GM12878 (cell line): ENCODE measurements at regions not wholly inside any gene's neighbourhood (a gene's known extent, or its start where the extent isn't known, plus 50 kb on each side); places are given as distances from the start of the nearest gene placed in this dataset.

Source experiments
- ATAC-seq: fragments of 200-7000 bp; cut with Tn5 transposase; 3 replicates; pipeline ENCODE4 v1.9.1; 2020; ENCODE audit warnings: mild to moderate bottlenecking, moderate library complexity
- BruUV-seq: library from RNA; stranded (reverse); fragments of 400-500 nt; replicated peaks from 2 replicates; lab custom pipeline; 2021; lab: Mats Ljungman, UMichigan
- CTCF ChIA-PET: fragments of 300-600 bp; sonication (Branson Sonifier 250); formaldehyde crosslinking; extraction: SDS; loops from one replicate; lab custom pipeline; 2021; ENCODE audit warnings: inconsistent platforms; lab: Yijun Ruan, JAX
- POLR2A ChIA-PET: fragments of 350-600 bp; formaldehyde crosslinking; extraction: SDS; loops from one replicate; lab custom pipeline; 2021; ENCODE audit warnings: inconsistent platforms; lab: Charles Lee
- RAD21 ChIA-PET: fragments of 300-600 bp; sonication (Branson Sonifier 250); formaldehyde crosslinking; loops from one replicate; lab custom pipeline; 2023; ENCODE audit warnings: antibody characterized with exemption; ENCODE audit not compliant: unreplicated experiment; lab: Charles Lee
- SMC1A ChIA-PET: fragments of 300-600 bp; sonication (Branson Sonifier 250); formaldehyde crosslinking; loops from one replicate; lab custom pipeline; 2023; ENCODE audit not compliant: unreplicated experiment, uncharacterized antibody; lab: Charles Lee
- DNase-seq: peaks from one replicate; pipeline ENCODE4 v3.0.0-alpha.2; 2011; ENCODE audit warnings: low read depth, low spot score
- FAIRE-seq: peaks from 3 replicates; lab custom pipeline; 2011; peaks lifted over from hg19 to GRCh38; lab: Jason Lieb, UNC
- H2AFZ ChIP-seq: 2 replicates; pipeline ENCODE4 v1.6.0; 2011; ENCODE audit warnings: low read depth, low read length, control low read depth; ENCODE audit not compliant: control insufficient read depth
- H3K27ac ChIP-seq: 2 replicates; pipeline ENCODE4 v1.5.1; 2011; ENCODE audit warnings: control low read depth; ENCODE audit not compliant: control insufficient read depth, insufficient read depth
- H3K27me3 ChIP-seq, 2 experiments: replicated peaks in 1 of 2; 2 replicates each; pipeline versions ENCODE4 v1.6.0 to v1.6.1; 2011; ENCODE audit warnings: low read length in 1 of 2; ENCODE audit not compliant: control insufficient read depth in 2 of 2, insufficient read depth in 2 of 2
- H3K36me3 ChIP-seq, 2 experiments: 2 replicates each; pipeline ENCODE4 v1.5.1; 2011; ENCODE audit warnings: low read length in 1 of 2; ENCODE audit not compliant: control insufficient read depth in 2 of 2, insufficient read depth in 2 of 2
- H3K4me1 ChIP-seq: 2 replicates; pipeline ENCODE4 v1.6.1; 2011; ENCODE audit warnings: mild to moderate bottlenecking, low read length, moderate library complexity, mixed read lengths; ENCODE audit not compliant: control insufficient read depth, insufficient read depth
- H3K4me2 ChIP-seq: 2 replicates; pipeline ENCODE4 v1.6.0; 2011; ENCODE audit warnings: control low read depth; ENCODE audit not compliant: control insufficient read depth, insufficient read depth
- H3K4me3 ChIP-seq: fragments of 200-600 bp; sonication (generic); 2 replicates; pipeline ENCODE4 v1.5.1; 2016
- H3K79me2 ChIP-seq: 2 replicates; pipeline ENCODE4 v1.6.0; 2011; ENCODE audit warnings: low read length; ENCODE audit not compliant: control insufficient read depth, insufficient read depth
- H3K9ac ChIP-seq: 2 replicates; pipeline ENCODE4 v1.8.0; 2011; ENCODE audit warnings: low read length, control low read depth, mixed read lengths; ENCODE audit not compliant: control insufficient read depth, insufficient read depth
- H3K9me3 ChIP-seq: replicated peaks from 3 replicates; pipeline ENCODE4 v1.5.1; 2011; ENCODE audit warnings: mild to moderate bottlenecking, low read length; ENCODE audit not compliant: control insufficient read depth, insufficient read depth
- H4K20me1 ChIP-seq: 2 replicates; pipeline ENCODE4 v1.6.0; 2011; ENCODE audit not compliant: control insufficient read depth, insufficient read depth
- ASH2L ChIP-seq: fragments of 300-600, 200-600 bp; sonication (generic); IDR thresholded peaks from 2 replicates; pipeline ENCODE4 v1.6.1; 2017; ENCODE audit warnings: low read depth, mild to moderate bottlenecking, borderline replicate concordance
- FOXK2 ChIP-seq: fragments of 450-650 bp; IDR thresholded peaks from 2 replicates; pipeline ENCODE4 v1.6.1; 2017; ENCODE audit warnings: mild to moderate bottlenecking, moderate library complexity
- GATAD2B ChIP-seq: fragments of 450-650 bp; conservative IDR thresholded peaks from 2 replicates; pipeline ENCODE4 v1.6.1; 2017; ENCODE audit warnings: low read depth, mild to moderate bottlenecking, moderate library complexity
- HDAC6 ChIP-seq: fragments of 200-600 bp; sonication (generic); IDR thresholded peaks from one replicate; pipeline ENCODE4 v1.8.0; 2017; ENCODE audit warnings: antibody characterized with exemption; ENCODE audit not compliant: unreplicated experiment
- HDGF ChIP-seq: fragments of 450-650 bp; IDR thresholded peaks from 2 replicates; pipeline ENCODE4 v1.6.1; 2016; ENCODE audit warnings: antibody characterized with exemption
- IKZF2 ChIP-seq, 2 experiments: fragments of 450-650 bp; IDR thresholded peaks; 2 replicates each; pipeline ENCODE4 v1.6.1; 2017; ENCODE audit warnings: mild to moderate bottlenecking in 2 of 2, moderate library complexity in 2 of 2
- IRF5 ChIP-seq: fragments of 450-650 bp; IDR thresholded peaks from 2 replicates; pipeline ENCODE4 v1.6.1; 2017; ENCODE audit warnings: borderline replicate concordance
- KDM1A ChIP-seq: fragments of 200-600 bp; sonication (generic); IDR thresholded peaks from 2 replicates; pipeline ENCODE4 v1.6.1; 2016; ENCODE audit warnings: borderline replicate concordance
- MEF2A ChIP-seq: IDR thresholded peaks from 2 replicates; pipeline ENCODE4 v1.6.1; 2011; ENCODE audit warnings: low read depth, mild to moderate bottlenecking, low read length, moderate library complexity; ENCODE audit not compliant: insufficient read depth
- MYC ChIP-seq: IDR thresholded peaks from 2 replicates; pipeline ENCODE4 v1.6.1; 2011; ENCODE audit warnings: mild to moderate bottlenecking, low read length, moderate library complexity, inconsistent platforms; ENCODE audit not compliant: insufficient read depth, insufficient replicate concordance, insufficient read length, severe bottlenecking
- NFIC ChIP-seq: IDR thresholded peaks from 2 replicates; pipeline ENCODE4 v1.6.1; 2012; ENCODE audit warnings: low read depth, mild to moderate bottlenecking, inconsistent platforms, low read length, moderate library complexity
- NR2C1 ChIP-seq: fragments of 450-650 bp; IDR thresholded peaks from 2 replicates; pipeline ENCODE4 v1.6.1; 2017; ENCODE audit warnings: antibody characterized with exemption, mild to moderate bottlenecking, moderate library complexity
- POLR2A ChIP-seq: IDR thresholded peaks from 2 replicates; pipeline ENCODE4 v1.6.1; 2011; ENCODE audit warnings: low read depth, mild to moderate bottlenecking, low read length
- RAD51 ChIP-seq: fragments of 450-650 bp; IDR thresholded peaks from 2 replicates; pipeline ENCODE4 v1.6.1; 2016; ENCODE audit warnings: moderate library complexity, mild to moderate bottlenecking, inconsistent platforms
- SIX5 ChIP-seq: IDR thresholded peaks from 2 replicates; pipeline ENCODE4 v1.6.1; 2011; ENCODE audit warnings: mild to moderate bottlenecking, low read depth, low read length, moderate library complexity; ENCODE audit not compliant: severe bottlenecking
- SREBF1 ChIP-seq: IDR thresholded peaks from 2 replicates; pipeline ENCODE4 v1.6.1; 2012; ENCODE audit warnings: mild to moderate bottlenecking, low read length
- TCF12 ChIP-seq: IDR thresholded peaks from 2 replicates; pipeline ENCODE4 v1.6.1; 2011; ENCODE audit warnings: low read depth, mild to moderate bottlenecking, low read length
- ZNF384 ChIP-seq: IDR thresholded peaks from 2 replicates; pipeline ENCODE4 v1.6.1; 2012; ENCODE audit warnings: low read depth, mild to moderate bottlenecking, low read length, improper control_type of control experiment, borderline replicate concordance
- ZNF622 ChIP-seq: fragments of 450-650 bp; IDR thresholded peaks from 2 replicates; pipeline ENCODE4 v1.6.1; 2017; ENCODE audit warnings: mild to moderate bottlenecking, inconsistent platforms
- WGBS: methylation state at CpG from one replicate; pipeline ENCODE4 v1.1.6; 2016; ENCODE audit warnings: low lambda C conversion rate; ENCODE audit not compliant: insufficient replicate concordance, insufficient coverage; ENCODE audit errors: missing lambda C conversion rate; 5-methylcytosine and 5-hydroxymethylcytosine counted together
- in situ Hi-C: fragments of 300-500 bp; cut with MboI; formaldehyde crosslinking; loops from 9 replicates; pipeline ENCODE4 v1.14.3; 2018; ENCODE audit warnings: mixed read lengths
- intact Hi-C: fragments of 100-400 bp; cut with micrococcal nuclease; formaldehyde crosslinking; loops from one replicate; pipeline ENCODE4 v1.14.2; 2022; ENCODE audit not compliant: unreplicated experiment
- TF ChIP-seq, protein P1 (sequence below): IDR thresholded peaks from 2 replicates; pipeline ENCODE4 v1.6.1; 2012; ENCODE audit warnings: low read depth, low read length, improper control_type of control experiment

GRCh38 chr6:139425780-139426179 lies 51.3 kb upstream of the CITED2 start (continued):
- TF ChIP-seq, protein P1, sequence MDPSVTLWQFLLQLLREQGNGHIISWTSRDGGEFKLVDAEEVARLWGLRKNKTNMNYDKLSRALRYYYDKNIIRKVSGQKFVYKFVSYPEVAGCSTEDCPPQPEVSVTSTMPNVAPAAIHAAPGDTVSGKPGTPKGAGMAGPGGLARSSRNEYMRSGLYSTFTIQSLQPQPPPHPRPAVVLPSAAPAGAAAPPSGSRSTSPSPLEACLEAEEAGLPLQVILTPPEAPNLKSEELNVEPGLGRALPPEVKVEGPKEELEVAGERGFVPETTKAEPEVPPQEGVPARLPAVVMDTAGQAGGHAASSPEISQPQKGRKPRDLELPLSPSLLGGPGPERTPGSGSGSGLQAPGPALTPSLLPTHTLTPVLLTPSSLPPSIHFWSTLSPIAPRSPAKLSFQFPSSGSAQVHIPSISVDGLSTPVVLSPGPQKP = no peak
- TF ChIP-seq TCF12 (no peak), RAD51 (no peak), SREBF1 (no peak), SIX5 (no peak), IRF5 (no peak), HDAC6 (no peak), KDM1A (no peak), NR2C1 (no peak), NFIC (no peak)

GRCh38 chr6:139423971-139424667 lies 49.7 kb upstream of the CITED2 start:
- DNase-seq = no peak
- no TSS peak for BruUV-seq
- in situ Hi-C loops (no loop called here), intact Hi-C loops (no loop called here)
- ATAC-seq = no peak
- ChIA-PET POLR2A (no interaction called here), SMC1A (no interaction called here), RAD21 (no interaction called here), CTCF (no interaction called here)
- no peak for FAIRE-seq
- Histone ChIP-seq H3K4me2 (no peak overlapping the region), H3K9me3 (no peaks in the 10 kb centered on the region), H2AFZ (no peak overlapping the region), H3K27me3 (no peaks in the 10 kb centered on the region), H3K9ac (no peak overlapping the region), H3K4me3 (no peak overlapping the region), H3K79me2 (no peaks in the 10 kb centered on the region), H4K20me1 (no peaks in the 10 kb centered on the region), H3K27ac (no peak overlapping the region), H3K4me1 (no peaks in the 10 kb centered on the region), H3K36me3 (no peaks in the 10 kb centered on the region)
- TF ChIP-seq GATAD2B (no peak), POLR2A (no peak), NFIC (no peak), HDGF (no peak), IKZF2 (IDR thresholded peaks at IDR 0.05) (no peak), MYC (no peak), MEF2A (no peak), ASH2L (no peak), ZNF384 (no peak), FOXK2 (no peak), ZNF622 (no peak)
- WGBS = 68% methylated on average over 12 of the region's 12 CpGs
